H1 (cell line): ENCODE measurements at regions not wholly inside any gene's neighbourhood (a gene's known extent, or its start where the extent isn't known, plus 50 kb on each side); places are given as distances from the start of the nearest gene placed in this dataset.

Experiments used
- BACH1 ChIP-seq: IDR thresholded peaks from 2 replicates; pipeline ENCODE4 v1.6.1; 2012; ENCODE audit warnings: low read length, improper control_type of control experiment
- CEBPB ChIP-seq: IDR thresholded peaks from 2 replicates; pipeline ENCODE4 v1.6.1; 2012; ENCODE audit warnings: low read depth, low read length
- CHD2 ChIP-seq: IDR thresholded peaks from 2 replicates; pipeline ENCODE4 v1.6.1; 2012; ENCODE audit warnings: low read length, improper control_type of control experiment
- CTBP2 ChIP-seq: IDR thresholded peaks from 2 replicates; pipeline ENCODE4 v1.7.0; 2011; ENCODE audit warnings: borderline replicate concordance, mild to moderate bottlenecking, moderate library complexity, mixed read lengths, low read length; ENCODE audit not compliant: insufficient read depth, insufficient read length
- GABPA ChIP-seq: IDR thresholded peaks from 2 replicates; pipeline ENCODE4 v1.6.1; 2011; ENCODE audit warnings: mild to moderate bottlenecking, low read length, moderate library complexity, borderline replicate concordance; ENCODE audit not compliant: insufficient read depth
- KDM4A ChIP-seq: IDR thresholded peaks from one replicate; pipeline ENCODE4 v1.7.1; 2012; ENCODE audit warnings: low read depth, mild to moderate bottlenecking, moderate library complexity, low read length, inconsistent platforms; ENCODE audit not compliant: severe bottlenecking
- POLR2A ChIP-seq, 2 experiments: IDR thresholded peaks; 1 replicate in 1 of 2; 2 replicates in 1 of 2; pipeline ENCODE4 v1.6.1; 2011; ENCODE audit warnings: low read depth in 2 of 2, low read length in 2 of 2, mild to moderate bottlenecking in 2 of 2; ENCODE audit errors: control extremely low read depth in 1 of 2
- POU5F1 ChIP-seq: IDR thresholded peaks from 2 replicates; pipeline ENCODE4 v1.6.1; 2011; ENCODE audit warnings: low read depth, mild to moderate bottlenecking, low read length, moderate library complexity
- SP4 ChIP-seq: IDR thresholded peaks from 2 replicates; pipeline ENCODE4 v1.6.1; 2012; ENCODE audit warnings: low read length, inconsistent platforms
- TAF7 ChIP-seq: optimal IDR thresholded peaks from 2 replicates; pipeline ENCODE3; 2011; ENCODE audit warnings: low read depth, mild to moderate bottlenecking, inconsistent platforms, low read length, moderate library complexity, borderline replicate concordance
- TBP ChIP-seq: IDR thresholded peaks from 2 replicates; pipeline ENCODE4 v1.6.1; 2011; ENCODE audit warnings: low read depth, low read length, improper control_type of control experiment
- ZNF274 ChIP-seq: IDR thresholded peaks from 2 replicates; pipeline ENCODE4 v1.7.0; 2012; ENCODE audit warnings: low read length, borderline replicate concordance; ENCODE audit errors: extremely low read depth
- TF ChIP-seq, protein P1 (sequence below): fragments of 300-600 bp; sonication (generic); IDR thresholded peaks from 2 replicates; pipeline ENCODE4 v1.7.1; 2012; ENCODE audit warnings: low read length, moderate library complexity, mild to moderate bottlenecking, inconsistent platforms; ENCODE audit not compliant: insufficient replicate concordance
- TF ChIP-seq, protein P2 (sequence below): IDR thresholded peaks from 2 replicates; pipeline ENCODE4 v1.6.1; 2012; ENCODE audit warnings: inconsistent platforms

DNA sequence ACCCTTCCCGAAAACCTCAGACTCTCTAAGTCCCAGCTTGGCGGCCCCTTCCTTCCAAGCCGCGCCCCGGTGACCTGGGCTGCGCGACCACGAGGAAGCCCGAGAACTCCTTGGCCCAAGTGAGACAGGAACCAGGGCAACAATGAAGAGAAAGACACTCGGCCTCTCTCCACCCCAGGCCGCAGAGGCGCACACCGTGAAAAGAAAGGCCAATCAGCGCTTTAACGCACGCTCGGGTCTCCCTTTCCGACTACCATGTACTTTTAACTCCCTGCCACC lies 166.4 kb upstream of the PPP1R3A start (continued):
- TF ChIP-seq, protein P1, sequence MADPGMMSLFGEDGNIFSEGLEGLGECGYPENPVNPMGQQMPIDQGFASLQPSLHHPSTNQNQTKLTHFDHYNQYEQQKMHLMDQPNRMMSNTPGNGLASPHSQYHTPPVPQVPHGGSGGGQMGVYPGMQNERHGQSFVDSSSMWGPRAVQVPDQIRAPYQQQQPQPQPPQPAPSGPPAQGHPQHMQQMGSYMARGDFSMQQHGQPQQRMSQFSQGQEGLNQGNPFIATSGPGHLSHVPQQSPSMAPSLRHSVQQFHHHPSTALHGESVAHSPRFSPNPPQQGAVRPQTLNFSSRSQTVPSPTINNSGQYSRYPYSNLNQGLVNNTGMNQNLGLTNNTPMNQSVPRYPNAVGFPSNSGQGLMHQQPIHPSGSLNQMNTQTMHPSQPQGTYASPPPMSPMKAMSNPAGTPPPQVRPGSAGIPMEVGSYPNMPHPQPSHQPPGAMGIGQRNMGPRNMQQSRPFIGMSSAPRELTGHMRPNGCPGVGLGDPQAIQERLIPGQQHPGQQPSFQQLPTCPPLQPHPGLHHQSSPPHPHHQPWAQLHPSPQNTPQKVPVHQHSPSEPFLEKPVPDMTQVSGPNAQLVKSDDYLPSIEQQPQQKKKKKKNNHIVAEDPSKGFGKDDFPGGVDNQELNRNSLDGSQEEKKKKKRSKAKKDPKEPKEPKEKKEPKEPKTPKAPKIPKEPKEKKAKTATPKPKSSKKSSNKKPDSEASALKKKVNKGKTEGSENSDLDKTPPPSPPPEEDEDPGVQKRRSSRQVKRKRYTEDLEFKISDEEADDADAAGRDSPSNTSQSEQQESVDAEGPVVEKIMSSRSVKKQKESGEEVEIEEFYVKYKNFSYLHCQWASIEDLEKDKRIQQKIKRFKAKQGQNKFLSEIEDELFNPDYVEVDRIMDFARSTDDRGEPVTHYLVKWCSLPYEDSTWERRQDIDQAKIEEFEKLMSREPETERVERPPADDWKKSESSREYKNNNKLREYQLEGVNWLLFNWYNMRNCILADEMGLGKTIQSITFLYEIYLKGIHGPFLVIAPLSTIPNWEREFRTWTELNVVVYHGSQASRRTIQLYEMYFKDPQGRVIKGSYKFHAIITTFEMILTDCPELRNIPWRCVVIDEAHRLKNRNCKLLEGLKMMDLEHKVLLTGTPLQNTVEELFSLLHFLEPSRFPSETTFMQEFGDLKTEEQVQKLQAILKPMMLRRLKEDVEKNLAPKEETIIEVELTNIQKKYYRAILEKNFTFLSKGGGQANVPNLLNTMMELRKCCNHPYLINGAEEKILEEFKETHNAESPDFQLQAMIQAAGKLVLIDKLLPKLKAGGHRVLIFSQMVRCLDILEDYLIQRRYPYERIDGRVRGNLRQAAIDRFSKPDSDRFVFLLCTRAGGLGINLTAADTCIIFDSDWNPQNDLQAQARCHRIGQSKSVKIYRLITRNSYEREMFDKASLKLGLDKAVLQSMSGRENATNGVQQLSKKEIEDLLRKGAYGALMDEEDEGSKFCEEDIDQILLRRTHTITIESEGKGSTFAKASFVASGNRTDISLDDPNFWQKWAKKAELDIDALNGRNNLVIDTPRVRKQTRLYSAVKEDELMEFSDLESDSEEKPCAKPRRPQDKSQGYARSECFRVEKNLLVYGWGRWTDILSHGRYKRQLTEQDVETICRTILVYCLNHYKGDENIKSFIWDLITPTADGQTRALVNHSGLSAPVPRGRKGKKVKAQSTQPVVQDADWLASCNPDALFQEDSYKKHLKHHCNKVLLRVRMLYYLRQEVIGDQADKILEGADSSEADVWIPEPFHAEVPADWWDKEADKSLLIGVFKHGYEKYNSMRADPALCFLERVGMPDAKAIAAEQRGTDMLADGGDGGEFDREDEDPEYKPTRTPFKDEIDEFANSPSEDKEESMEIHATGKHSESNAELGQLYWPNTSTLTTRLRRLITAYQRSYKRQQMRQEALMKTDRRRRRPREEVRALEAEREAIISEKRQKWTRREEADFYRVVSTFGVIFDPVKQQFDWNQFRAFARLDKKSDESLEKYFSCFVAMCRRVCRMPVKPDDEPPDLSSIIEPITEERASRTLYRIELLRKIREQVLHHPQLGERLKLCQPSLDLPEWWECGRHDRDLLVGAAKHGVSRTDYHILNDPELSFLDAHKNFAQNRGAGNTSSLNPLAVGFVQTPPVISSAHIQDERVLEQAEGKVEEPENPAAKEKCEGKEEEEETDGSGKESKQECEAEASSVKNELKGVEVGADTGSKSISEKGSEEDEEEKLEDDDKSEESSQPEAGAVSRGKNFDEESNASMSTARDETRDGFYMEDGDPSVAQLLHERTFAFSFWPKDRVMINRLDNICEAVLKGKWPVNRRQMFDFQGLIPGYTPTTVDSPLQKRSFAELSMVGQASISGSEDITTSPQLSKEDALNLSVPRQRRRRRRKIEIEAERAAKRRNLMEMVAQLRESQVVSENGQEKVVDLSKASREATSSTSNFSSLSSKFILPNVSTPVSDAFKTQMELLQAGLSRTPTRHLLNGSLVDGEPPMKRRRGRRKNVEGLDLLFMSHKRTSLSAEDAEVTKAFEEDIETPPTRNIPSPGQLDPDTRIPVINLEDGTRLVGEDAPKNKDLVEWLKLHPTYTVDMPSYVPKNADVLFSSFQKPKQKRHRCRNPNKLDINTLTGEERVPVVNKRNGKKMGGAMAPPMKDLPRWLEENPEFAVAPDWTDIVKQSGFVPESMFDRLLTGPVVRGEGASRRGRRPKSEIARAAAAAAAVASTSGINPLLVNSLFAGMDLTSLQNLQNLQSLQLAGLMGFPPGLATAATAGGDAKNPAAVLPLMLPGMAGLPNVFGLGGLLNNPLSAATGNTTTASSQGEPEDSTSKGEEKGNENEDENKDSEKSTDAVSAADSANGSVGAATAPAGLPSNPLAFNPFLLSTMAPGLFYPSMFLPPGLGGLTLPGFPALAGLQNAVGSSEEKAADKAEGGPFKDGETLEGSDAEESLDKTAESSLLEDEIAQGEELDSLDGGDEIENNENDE, result no peak
- TF ChIP-seq CHD2 (no peak), ZNF274 (no peak), SP4 (no peak), KDM4A (peak; percentile 56), CEBPB (no peak), GABPA (no peak), TBP (no peak; the same call in 1 of the 2 replicates), BACH1 (no peak), POLR2A (IDR thresholded peaks at IDR 0.05; ENCODE audit: control extremely low read depth in 1 of 2, low read depth in 2 of 2, low read length in 2 of 2) (peak in 1 of 2 experiments; percentile 17; a peak in 1 of 3 replicates), CTBP2 (no peak), TAF7 (no peak), POU5F1 (no peak)
- TF ChIP-seq, protein P2, sequence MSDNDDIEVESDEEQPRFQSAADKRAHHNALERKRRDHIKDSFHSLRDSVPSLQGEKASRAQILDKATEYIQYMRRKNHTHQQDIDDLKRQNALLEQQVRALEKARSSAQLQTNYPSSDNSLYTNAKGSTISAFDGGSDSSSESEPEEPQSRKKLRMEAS, result peak; percentile 60; the same call in 1 of the 2 replicates
